Upper lobe of left lung (tissue), 4 donors: ENCODE measurements at regions not wholly inside any gene's neighbourhood (a gene's known extent, or its start where the extent isn't known, plus 50 kb on each side); places are given as distances from the start of the nearest gene placed in this dataset.

Experiments used
- EP300 ChIP-seq, 4 donors: sonication (generic); formaldehyde crosslinking; IDR thresholded peaks; one replicate each; pipeline ENCODE4 v1.5.1; 2017; ENCODE audit warnings: antibody characterized with exemption in 4 of 4, control low read depth in 2 of 4
- POLR2A ChIP-seq, 4 donors: fragments of 450-650 bp; IDR thresholded peaks; one replicate each; pipeline ENCODE4 v1.5.1; 2016 to 2017; ENCODE audit warnings: antibody characterized with exemption in 4 of 4, mild to moderate bottlenecking in 2 of 4
- POLR2AphosphoS5 ChIP-seq, 2 donors: sonication (generic); formaldehyde crosslinking; IDR thresholded peaks; one replicate each; pipeline ENCODE4 v1.5.1; 2017; ENCODE audit warnings: antibody characterized with exemption in 2 of 2
- TF ChIP-seq, protein P1 (sequence below), 6 experiments: fragments of 450-650 bp in 4 of 6; fragments of 200-600 bp in 2 of 6; sonication (generic) in 2 of 6; IDR thresholded peaks; one replicate each; pipeline ENCODE4 v1.5.1; 2016 to 2019; ENCODE audit warnings: antibody characterized with exemption in 6 of 6

DNA sequence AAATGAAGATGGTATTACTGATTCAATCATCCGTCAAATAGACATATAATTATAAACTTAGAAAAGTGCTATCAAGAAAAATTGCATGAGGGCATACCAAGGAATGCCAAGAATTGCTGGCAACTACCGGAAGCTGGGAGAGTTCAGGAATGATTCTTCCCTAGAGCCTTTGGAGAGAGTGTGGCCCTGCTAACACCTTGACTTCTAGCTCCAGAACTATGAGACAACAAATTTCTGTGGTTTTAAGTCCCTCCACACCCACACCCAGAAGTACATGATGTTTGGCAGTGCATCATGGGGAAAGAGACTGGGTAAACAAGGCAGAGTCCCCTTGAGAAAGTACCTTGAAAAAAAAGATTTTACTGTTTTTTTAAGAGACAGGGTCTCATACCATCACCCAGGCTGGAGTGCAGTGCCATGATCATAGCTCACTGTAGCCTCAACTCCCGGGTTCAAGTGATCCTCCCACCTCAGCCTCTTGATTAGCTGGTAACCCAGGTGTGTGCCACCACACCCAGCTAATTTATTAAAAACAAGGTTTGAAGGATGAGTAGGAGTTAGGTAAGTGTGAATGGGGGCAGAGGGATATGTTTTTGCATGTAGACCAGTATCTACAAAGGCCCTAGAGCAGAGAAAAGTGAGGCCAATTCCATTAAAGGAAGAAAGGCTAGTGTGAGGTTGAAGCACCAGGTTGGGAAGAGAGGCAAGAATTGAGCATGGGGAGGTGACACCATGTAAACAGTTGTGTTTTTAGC lies 53.1 kb downstream of the GSX2 start:
- no peak for TF ChIP-seq POLR2AphosphoS5 (IDR thresholded peaks at IDR 0.05)
- TF ChIP-seq, protein P1, sequence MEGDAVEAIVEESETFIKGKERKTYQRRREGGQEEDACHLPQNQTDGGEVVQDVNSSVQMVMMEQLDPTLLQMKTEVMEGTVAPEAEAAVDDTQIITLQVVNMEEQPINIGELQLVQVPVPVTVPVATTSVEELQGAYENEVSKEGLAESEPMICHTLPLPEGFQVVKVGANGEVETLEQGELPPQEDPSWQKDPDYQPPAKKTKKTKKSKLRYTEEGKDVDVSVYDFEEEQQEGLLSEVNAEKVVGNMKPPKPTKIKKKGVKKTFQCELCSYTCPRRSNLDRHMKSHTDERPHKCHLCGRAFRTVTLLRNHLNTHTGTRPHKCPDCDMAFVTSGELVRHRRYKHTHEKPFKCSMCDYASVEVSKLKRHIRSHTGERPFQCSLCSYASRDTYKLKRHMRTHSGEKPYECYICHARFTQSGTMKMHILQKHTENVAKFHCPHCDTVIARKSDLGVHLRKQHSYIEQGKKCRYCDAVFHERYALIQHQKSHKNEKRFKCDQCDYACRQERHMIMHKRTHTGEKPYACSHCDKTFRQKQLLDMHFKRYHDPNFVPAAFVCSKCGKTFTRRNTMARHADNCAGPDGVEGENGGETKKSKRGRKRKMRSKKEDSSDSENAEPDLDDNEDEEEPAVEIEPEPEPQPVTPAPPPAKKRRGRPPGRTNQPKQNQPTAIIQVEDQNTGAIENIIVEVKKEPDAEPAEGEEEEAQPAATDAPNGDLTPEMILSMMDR (IDR thresholded peaks at IDR 0.05) = no peak
- TF ChIP-seq POLR2A (IDR thresholded peaks at IDR 0.05) = no peak
- TF ChIP-seq EP300 (IDR thresholded peaks at IDR 0.05) = no peak
